HG03159 (cell line): ENCODE measurements at regions not wholly inside any gene's neighbourhood (a gene's known extent, or its start where the extent isn't known, plus 50 kb on each side); places are given as distances from the start of the nearest gene placed in this dataset.
"Not testable (repeated sequence)": the region's sequence is repeated elsewhere in the genome, so short reads cannot be mapped to it uniquely, and the experiment has no call there.

Experiments used
- ATAC-seq: cut with Tn5 transposase; IDR thresholded peaks from one replicate; pipeline ENCODE4 v1.9.1; 2021; ENCODE audit warnings: mild to moderate bottlenecking, moderate library complexity; ENCODE audit not compliant: unreplicated experiment

- no peak for ATAC-seq
Measured at GRCh38 chr2:22153931-22154613, 1030.3 kb downstream of the TDRD15 start.

- not testable (repeated sequence) for ATAC-seq
Measured at GRCh38 chr2:22156661-22157060, 1032.9 kb downstream of the TDRD15 start.

GRCh38 chr2:22167256-22167655 is 1043.5 kb downstream of the TDRD15 start:
- ATAC-seq, result no peak

- ATAC-seq, result no peak
Measured at GRCh38 chr2:22175003-22175402, 1051.2 kb downstream of the TDRD15 start.

GRCh38 chr2:22185251-22185650 is 1061.5 kb downstream of the TDRD15 start:
- ATAC-seq, result no peak

- ATAC-seq, result not testable (repeated sequence)
Measured at GRCh38 chr2:22186261-22186828, 1062.6 kb downstream of the TDRD15 start.

- no peak for ATAC-seq
Measured at GRCh38 chr2:22189893-22190480, 1066.2 kb downstream of the TDRD15 start.

- no peak for ATAC-seq
Measured at GRCh38 chr2:22194218-22194617, 1070.5 kb downstream of the TDRD15 start.

- no peak for ATAC-seq
Measured at GRCh38 chr2:22196806-22197205, 1073.0 kb downstream of the TDRD15 start.

- no peak for ATAC-seq
Measured at GRCh38 chr2:22198381-22199283, 1074.9 kb downstream of the TDRD15 start.

- ATAC-seq, result no peak
Measured at GRCh38 chr2:22199994-22200393, 1076.2 kb downstream of the TDRD15 start.

- ATAC-seq, result no peak
Measured at GRCh38 chr2:22209545-22209944, 1085.8 kb downstream of the TDRD15 start.

- ATAC-seq, result no peak
Measured at GRCh38 chr2:22213237-22213636, 1089.5 kb downstream of the TDRD15 start.

- no peak for ATAC-seq
Measured at GRCh38 chr2:22215517-22215916, 1091.7 kb downstream of the TDRD15 start.

GRCh38 chr2:22217881-22218280 is 1094.1 kb downstream of the TDRD15 start:
- ATAC-seq, result no peak

- no peak for ATAC-seq
Measured at GRCh38 chr2:22221006-22221405, 1097.2 kb downstream of the TDRD15 start.

- no peak for ATAC-seq
Measured at GRCh38 chr2:22238967-22239366, 1115.2 kb downstream of the TDRD15 start.

GRCh38 chr2:22247466-22247865 is 1123.7 kb downstream of the TDRD15 start:
- no peak for ATAC-seq

GRCh38 chr2:22248851-22249250 is 1125.1 kb downstream of the TDRD15 start:
- no peak for ATAC-seq

GRCh38 chr2:22253171-22253570 is 1129.4 kb downstream of the TDRD15 start:
- no peak for ATAC-seq

GRCh38 chr2:22261165-22261564 is 1123.8 kb upstream of the KLHL29 start:
- no peak for ATAC-seq
